HepG2 (cell line): ENCODE measurements at regions not wholly inside any gene's neighbourhood (a gene's known extent, or its start where the extent isn't known, plus 50 kb on each side); places are given as distances from the start of the nearest gene placed in this dataset.

Experiments used
- ATAC-seq: fragments of 200-7000 bp; cut with Tn5 transposase; 3 replicates; pipeline ENCODE4 v1.9.1; 2020; ENCODE audit warnings: mild to moderate bottlenecking, moderate library complexity
- BruUV-seq: library from RNA; stranded (reverse); fragments of 400-500 nt; replicated peaks from 2 replicates; lab custom pipeline; 2021; lab: Mats Ljungman, UMichigan
- CTCF ChIA-PET: fragments of 300-600 bp; formaldehyde crosslinking; extraction: SDS; loops from one replicate; lab custom pipeline; 2021; ENCODE audit warnings: low total read pairs, inconsistent platforms, low intra/inter-chr PET ratio; lab: Yijun Ruan, JAX
- POLR2A ChIA-PET: fragments of 350-600 bp; sonication (Branson Sonifier 250); formaldehyde crosslinking; loops from one replicate; lab custom pipeline; 2020; ENCODE audit warnings: antibody characterized with exemption, inconsistent platforms; lab: Yijun Ruan, JAX
- DNase-seq: peaks from one replicate; pipeline ENCODE4 v3.0.0-alpha.2; 2015; ENCODE audit warnings: low spot score
- FAIRE-seq: peaks from 3 replicates; lab custom pipeline; 2011; peaks lifted over from hg19 to GRCh38; lab: Jason Lieb, UNC
- H2AFZ ChIP-seq: one replicate; pipeline ENCODE4 v1.6.1; 2011; ENCODE audit warnings: low read length, inconsistent platforms
- H3K27ac ChIP-seq: fragments of 300-600 bp; 3 replicates; pipeline ENCODE4 v1.8.0; 2011; ENCODE audit warnings: mixed run types, mild to moderate bottlenecking, mixed read lengths, low read length, inconsistent platforms; ENCODE audit not compliant: insufficient read depth; ENCODE audit errors: extremely low read length
- H3K27me3 ChIP-seq, 2 experiments: fragments of 200-600 bp in 1 of 2; 2 replicates in 1 of 2; 3 replicates in 1 of 2; pipeline versions ENCODE4 v1.6.0 to v1.8.0; 2011; ENCODE audit warnings: low read length in 2 of 2, mild to moderate bottlenecking in 2 of 2, moderate library complexity in 2 of 2, inconsistent platforms in 1 of 2; ENCODE audit not compliant: insufficient read depth in 2 of 2, control insufficient read depth in 1 of 2
- H3K36me3 ChIP-seq, 2 experiments: fragments of 200-600 bp in 1 of 2; replicated peaks in 1 of 2; 2 replicates in 1 of 2; 3 replicates in 1 of 2; pipeline versions ENCODE4 v1.5.1 to v1.8.0; 2011; ENCODE audit warnings: low read length in 2 of 2, inconsistent platforms in 1 of 2; ENCODE audit not compliant: insufficient read depth in 2 of 2, control insufficient read depth in 1 of 2
- H3K4me1 ChIP-seq: 2 replicates; pipeline ENCODE4 v1.5.1; 2012; ENCODE audit warnings: low read length, inconsistent platforms; ENCODE audit not compliant: insufficient read depth
- H3K4me2 ChIP-seq: 2 replicates; pipeline ENCODE4 v1.6.0; 2011; ENCODE audit warnings: low read depth, low read length, inconsistent platforms
- H3K4me3 ChIP-seq, 3 experiments: fragments of 200-600 bp in 1 of 3; sonication (generic), shearing (Covaris generic) in 1 of 3; replicated peaks in 1 of 3; 2 replicates each; pipeline ENCODE4 v1.5.1; 2011 to 2016; ENCODE audit warnings: low read length in 3 of 3, inconsistent platforms in 2 of 3, low read depth in 2 of 3, mild to moderate bottlenecking in 2 of 3, control low read depth in 1 of 3, mixed read lengths in 1 of 3; ENCODE audit not compliant: insufficient read depth in 1 of 3
- H3K79me2 ChIP-seq: one replicate; pipeline ENCODE4 v1.6.1; 2011; ENCODE audit warnings: low read length, inconsistent platforms; ENCODE audit not compliant: insufficient read depth
- H3K9ac ChIP-seq: 2 replicates; pipeline ENCODE4 v1.6.0; 2011; ENCODE audit warnings: mild to moderate bottlenecking, low read depth, low read length, inconsistent platforms; ENCODE audit not compliant: insufficient read depth
- H3K9me3 ChIP-seq: 2 replicates; pipeline ENCODE4 v1.5.1; 2012; ENCODE audit warnings: mild to moderate bottlenecking, low read length
- H4K20me1 ChIP-seq: 2 replicates; pipeline ENCODE4 v1.6.0; 2011; ENCODE audit warnings: inconsistent platforms, mild to moderate bottlenecking, low read length, moderate library complexity; ENCODE audit not compliant: insufficient read depth
- ATF7 ChIP-seq, 2 experiments: fragments of 450-650 bp in 1 of 2; sonication (generic) in 1 of 2; formaldehyde crosslinking in 1 of 2; IDR thresholded peaks; 2 replicates each; pipeline versions ENCODE4 v1.4.0 to v1.6.1; 2016 to 2020; ENCODE audit warnings: antibody characterized with exemption in 1 of 2, mild to moderate bottlenecking in 1 of 2, missing genetic modification reagents in 1 of 2
- CREB1 ChIP-seq, 2 experiments: fragments of 450-650 bp in 1 of 2; IDR thresholded peaks; 2 replicates each; pipeline ENCODE4 v1.6.1; 2016 to 2017; ENCODE audit warnings: control low read depth in 1 of 2, mild to moderate bottlenecking in 1 of 2, missing compliant biosample characterization in 1 of 2, missing genetic modification characterization in 1 of 2
- ONECUT2 ChIP-seq: sonication (generic); formaldehyde crosslinking; IDR thresholded peaks from 2 replicates; pipeline ENCODE4 v1.4.0; 2020; ENCODE audit warnings: missing genetic modification reagents
- PBX3 ChIP-seq: sonication (generic); formaldehyde crosslinking; IDR thresholded peaks from 2 replicates; pipeline ENCODE4 v1.8.1; 2023; ENCODE audit warnings: missing genetic modification reagents, inconsistent platforms, borderline replicate concordance
- PHF20 ChIP-seq: sonication (generic); formaldehyde crosslinking; IDR thresholded peaks from 2 replicates; pipeline ENCODE4 v1.5.0; 2020; ENCODE audit warnings: mild to moderate bottlenecking, missing genetic modification reagents
- ZNF772 ChIP-seq: sonication (generic); formaldehyde crosslinking; IDR thresholded peaks from 2 replicates; pipeline ENCODE4 v1.5.0; 2020; ENCODE audit warnings: mild to moderate bottlenecking, missing genetic modification reagents
- WGBS: methylation state at CpG from one replicate; pipeline ENCODE4 v1.1.6; 2017; ENCODE audit warnings: low lambda C conversion rate; 5-methylcytosine and 5-hydroxymethylcytosine counted together
- in situ Hi-C: cut with HindIII; loops from 2 replicates; pipeline ENCODE4 v1.10.0; 2017; ENCODE audit warnings: low pct_unique_long_range_greater_than_20kb; ENCODE audit not compliant: extremely low pct_ligation_motif_present
- intact Hi-C: fragments of 100-400 bp; cut with micrococcal nuclease; formaldehyde crosslinking; loops from one replicate; pipeline ENCODE4 v1.10.0; 2022; ENCODE audit not compliant: unreplicated experiment

- no peak overlapping the region for H3K4me3 ChIP-seq
- DNase-seq (no peak), FAIRE-seq (no peak), ATAC-seq (no peak)
- H3K9ac ChIP-seq: no peak overlapping the region
- H3K79me2 ChIP-seq: no peaks in the 10 kb centered on the region
- no peak overlapping the region for H3K27ac ChIP-seq
- H4K20me1 ChIP-seq: no peaks in the 10 kb centered on the region
- POLR2A ChIA-PET: no interaction called here
- intact Hi-C loops: loop anchor here (2.0 to 10.0 kb wide), 3 partner anchors 45 to 421 kb away; no protein-coding TSS in a partner anchor
- TF ChIP-seq ATF7 (IDR thresholded peaks at IDR 0.05) (peak; percentile 28; the same call in 1 of the 2 replicates), ATF7 (CRISPR knock-in tag; IDR thresholded peaks at IDR 0.05) (no peak), CREB1 (IDR thresholded peaks at IDR 0.05) (peak; percentile 78), CREB1 (CRISPR knock-in tag; IDR thresholded peaks at IDR 0.05) (no peak), PHF20 (CRISPR knock-in tag) (no peak)
- no peaks in the 10 kb centered on the region for H3K9me3 ChIP-seq
- CTCF ChIA-PET: interaction anchor here (0.9 kb wide), 1 partner anchor 114 kb away, joined by 3 read pairs; no protein-coding TSS in a partner anchor
- 0 out of 5 replicates have a peak, but pooled peaks cover 0 to 6% of the 10 kb centered on the region in 2 experiments for H3K27me3 ChIP-seq
- H3K36me3 ChIP-seq: no peaks in the 10 kb centered on the region
- 39% methylated on average over 3 of the region's 3 CpGs for WGBS
- H3K4me2 ChIP-seq: no peak overlapping the region
- peaks cover 21% of the 10 kb centered on the region for H3K4me1 ChIP-seq
- H2AFZ ChIP-seq: no peak overlapping the region
- BruUV-seq: no TSS peak
- in situ Hi-C loops: loop anchor here (5.0 to 10.0 kb wide), 2 partner anchors 117 to 369 kb away; no protein-coding TSS in a partner anchor
These were observed 65.4 kb upstream of the SMYD2 start for GRCh38 chr1:214215583-214215982.

GRCh38 chr1:214216021-214216420 lies 64.9 kb upstream of the SMYD2 start:
- Histone ChIP-seq H3K36me3 (no peaks in the 10 kb centered on the region), H3K4me3 (no peak overlapping the region), H4K20me1 (no peaks in the 10 kb centered on the region), H2AFZ (no peak overlapping the region), H3K9ac (no peak overlapping the region), H3K27me3 (0 out of 5 replicates have a peak, but pooled peaks cover 0 to 6% of the 10 kb centered on the region in 2 experiments), H3K27ac (no peak overlapping the region), H3K4me1 (peaks cover 25% of the 10 kb centered on the region), H3K79me2 (no peaks in the 10 kb centered on the region), H3K9me3 (no peaks in the 10 kb centered on the region), H3K4me2 (no peak overlapping the region)
- BruUV-seq: no TSS peak
- in situ Hi-C loops (loop anchor here (5.0 to 10.0 kb wide), 2 partner anchors 116 to 369 kb away; no protein-coding TSS in a partner anchor), intact Hi-C loops (loop anchor here (10.0 kb wide), 1 partner anchor 369 kb away; no protein-coding TSS in a partner anchor)
- 30% methylated on average over 1 of the region's 1 CpG for WGBS
- ChIA-PET CTCF (interaction anchor here (0.9 kb wide), 1 partner anchor 113 kb away, joined by 3 read pairs; no protein-coding TSS in a partner anchor), POLR2A (no interaction called here)
- no peak for ATAC-seq
- no peak for FAIRE-seq
- TF ChIP-seq PBX3 (CRISPR knock-in tag) (no peak), ZNF772 (CRISPR knock-in tag) (no peak), ONECUT2 (CRISPR knock-in tag) (no peak)
- no peak for DNase-seq
